Vagina (tissue), 2 donors: ENCODE measurements at regions not wholly inside any gene's neighbourhood (a gene's known extent, or its start where the extent isn't known, plus 50 kb on each side); places are given as distances from the start of the nearest gene placed in this dataset.

ENCODE experiments used
- DNase-seq, 2 donors: peaks; one replicate each; pipeline ENCODE4 v3.0.0-alpha.2; 2017; ENCODE audit errors: extremely low spot score in 2 of 2
- H3K27ac ChIP-seq: fragments of 200-600 bp; sonication (generic); one replicate; pipeline ENCODE4 v1.5.1; 2019
- H3K27me3 ChIP-seq: fragments of 200-600 bp; sonication (generic); one replicate; pipeline ENCODE4 v1.5.1; 2019
- H3K36me3 ChIP-seq, 2 donors: fragments of 200-600 bp; sonication (generic); one replicate each; pipeline ENCODE4 v1.5.1; 2017 to 2019
- H3K4me1 ChIP-seq: fragments of 200-600 bp; sonication (generic); one replicate; pipeline ENCODE4 v1.5.1; 2019
- H3K4me3 ChIP-seq, 2 donors: fragments of 200-600 bp; sonication (generic); 1 replicate in 1 of 2; 2 replicates in 1 of 2; pipeline ENCODE4 v1.5.1; 2016 to 2019
- H3K9me3 ChIP-seq: fragments of 200-600 bp; sonication (generic); one replicate; pipeline ENCODE4 v1.5.1; 2019
- CTCF ChIP-seq, 3 experiments: fragments of 450-650 bp in 2 of 3; fragments of 200-600 bp in 1 of 3; sonication (generic) in 1 of 3; IDR thresholded peaks; one replicate each; pipeline ENCODE4 v1.5.1; 2017 to 2019; ENCODE audit warnings: antibody characterized with exemption in 3 of 3, mild to moderate bottlenecking in 2 of 3, moderate library complexity in 2 of 3
- POLR2A ChIP-seq, 2 donors: fragments of 450-650 bp; IDR thresholded peaks; one replicate each; pipeline ENCODE4 v1.6.1; 2017; ENCODE audit warnings: antibody characterized with exemption in 2 of 2, mild to moderate bottlenecking in 2 of 2, moderate library complexity in 2 of 2
- POLR2AphosphoS5 ChIP-seq, 2 donors: sonication (generic); formaldehyde crosslinking; IDR thresholded peaks; one replicate each; pipeline ENCODE4 v1.9.0; 2017; ENCODE audit warnings: antibody characterized with exemption in 2 of 2, mild to moderate bottlenecking in 2 of 2, low read depth in 1 of 2; ENCODE audit not compliant: insufficient read depth in 1 of 2
- intact Hi-C: fragments of 100-400 bp; cut with DNase I; formaldehyde crosslinking; loops from one replicate; pipeline ENCODE4 v1.15.1; 2023

GRCh38 chr2:134770702-134771101 lies 51.9 kb upstream of the TMEM163 start:
- Histone ChIP-seq H3K27ac (no peak overlapping the region), H3K27me3 (no peaks in the 10 kb centered on the region), H3K4me1 (no peaks in the 10 kb centered on the region), H3K9me3 (no peaks in the 10 kb centered on the region), H3K4me3 (no peak overlapping the region), H3K36me3 (no peaks in the 10 kb centered on the region)
- intact Hi-C loops, result no loop called here
- TF ChIP-seq POLR2AphosphoS5 (IDR thresholded peaks at IDR 0.05; ENCODE audit: insufficient read depth in 1 of 2, low read depth in 1 of 2) (no peak), POLR2A (IDR thresholded peaks at IDR 0.05) (no peak), CTCF (IDR thresholded peaks at IDR 0.05) (no peak)
- no peak for DNase-seq

- H3K4me3 ChIP-seq, result no peak overlapping the region
- intact Hi-C loops, result no loop called here
- H3K4me1 ChIP-seq, result no peaks in the 10 kb centered on the region
- TF ChIP-seq POLR2AphosphoS5 (IDR thresholded peaks at IDR 0.05; ENCODE audit: insufficient read depth in 1 of 2, low read depth in 1 of 2), result no peak
- TF ChIP-seq POLR2A (IDR thresholded peaks at IDR 0.05), result no peak
- no peaks in the 10 kb centered on the region for H3K9me3 ChIP-seq
- no peak overlapping the region for H3K27ac ChIP-seq
- no peaks in the 10 kb centered on the region for H3K36me3 ChIP-seq
- no peaks in the 10 kb centered on the region for H3K27me3 ChIP-seq
- DNase-seq, result no peak
These were observed 52.6 kb upstream of the TMEM163 start for GRCh38 chr2:134771313-134771801.

- H3K4me3 ChIP-seq, result no peak overlapping the region
- H3K36me3 ChIP-seq, result no peaks in the 10 kb centered on the region
- no peak overlapping the region for H3K27ac ChIP-seq
- intact Hi-C loops, result no loop called here
- TF ChIP-seq POLR2AphosphoS5 (IDR thresholded peaks at IDR 0.05; ENCODE audit: insufficient read depth in 1 of 2, low read depth in 1 of 2) (no peak), CTCF (IDR thresholded peaks at IDR 0.05) (no peak), POLR2A (IDR thresholded peaks at IDR 0.05) (no peak)
- no peaks in the 10 kb centered on the region for H3K27me3 ChIP-seq
- no peaks in the 10 kb centered on the region for H3K4me1 ChIP-seq
- DNase-seq, result peak in 1 of 2 donors; percentile 8
- H3K9me3 ChIP-seq, result no peaks in the 10 kb centered on the region
These were observed 53.8 kb upstream of the TMEM163 start for GRCh38 chr2:134772493-134773169.

GRCh38 chr2:134773335-134773734 lies 54.5 kb upstream of the TMEM163 start:
- no peak for DNase-seq
- H3K27ac ChIP-seq, result no peak overlapping the region
- H3K4me3 ChIP-seq, result no peak overlapping the region
- no peaks in the 10 kb centered on the region for H3K9me3 ChIP-seq
- no peaks in the 10 kb centered on the region for H3K27me3 ChIP-seq
- no peaks in the 10 kb centered on the region for H3K36me3 ChIP-seq
- intact Hi-C loops, result no loop called here
- TF ChIP-seq POLR2AphosphoS5 (IDR thresholded peaks at IDR 0.05; ENCODE audit: insufficient read depth in 1 of 2, low read depth in 1 of 2), result no peak
- no peak for TF ChIP-seq POLR2A (IDR thresholded peaks at IDR 0.05)
- TF ChIP-seq CTCF (IDR thresholded peaks at IDR 0.05), result no peak
- H3K4me1 ChIP-seq, result no peaks in the 10 kb centered on the region

- Histone ChIP-seq H3K9me3 (no peaks in the 10 kb centered on the region), H3K4me3 (no peak overlapping the region), H3K27ac (no peak overlapping the region), H3K27me3 (no peaks in the 10 kb centered on the region), H3K36me3 (no peaks in the 10 kb centered on the region), H3K4me1 (no peaks in the 10 kb centered on the region)
- intact Hi-C loops, result no loop called here
- DNase-seq, result no peak
- TF ChIP-seq CTCF (IDR thresholded peaks at IDR 0.05) (no peak), POLR2A (IDR thresholded peaks at IDR 0.05) (no peak), POLR2AphosphoS5 (IDR thresholded peaks at IDR 0.05; ENCODE audit: insufficient read depth in 1 of 2, low read depth in 1 of 2) (no peak)
These were observed 55.3 kb upstream of the TMEM163 start for GRCh38 chr2:134773759-134774742.
